Left lobe of liver (tissue), 2 donors: ENCODE measurements at regions not wholly inside any gene's neighbourhood (a gene's known extent, or its start where the extent isn't known, plus 50 kb on each side); places are given as distances from the start of the nearest gene placed in this dataset.

Experiments used
- ATAC-seq: fragments of 200-7000 bp; cut with Tn5 transposase; one replicate; pipeline ENCODE4 v1.9.1; 2020; ENCODE audit warnings: mild to moderate bottlenecking, moderate library complexity
- DNase-seq: peaks from one replicate; pipeline ENCODE4 v3.0.0-alpha.2; 2020; ENCODE audit warnings: low spot score
- donor health status: DM: no; HTN: no; CAD: no; lungs with moderate emphysema.
- donor health status: DM: no; HTN: yes; CAD: no.

DNA sequence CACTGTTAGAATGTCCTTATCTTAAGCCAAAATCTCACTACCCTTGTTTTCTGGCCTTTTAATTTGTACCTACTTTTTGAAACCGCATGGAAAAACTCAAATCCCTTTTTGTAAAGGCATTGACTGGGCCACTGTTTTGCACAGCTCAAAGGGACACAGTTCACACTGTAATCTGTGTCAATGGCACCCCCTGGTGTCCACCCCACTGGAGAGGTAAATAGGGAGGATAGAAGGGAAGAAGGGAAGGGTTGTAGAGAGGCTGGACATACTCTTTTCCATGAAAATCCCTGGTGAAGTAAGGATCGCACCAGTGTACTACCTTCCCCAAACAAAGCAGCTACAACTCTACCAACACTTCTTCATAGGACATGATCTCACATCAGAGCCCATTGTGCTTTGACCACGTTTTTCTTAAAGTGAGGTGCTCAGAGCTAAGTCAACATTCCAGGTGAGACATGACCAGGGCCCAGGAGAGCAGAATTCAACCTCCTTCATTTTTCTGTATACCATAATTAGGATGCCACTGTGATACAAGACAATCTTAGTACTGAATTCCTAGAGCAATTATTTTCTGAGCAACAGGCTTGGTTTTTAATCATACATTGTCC is 92.4 kb upstream of the RMDN2 start:
- peak; percentile 99 for ATAC-seq
- peak; percentile 88 for DNase-seq

DNA sequence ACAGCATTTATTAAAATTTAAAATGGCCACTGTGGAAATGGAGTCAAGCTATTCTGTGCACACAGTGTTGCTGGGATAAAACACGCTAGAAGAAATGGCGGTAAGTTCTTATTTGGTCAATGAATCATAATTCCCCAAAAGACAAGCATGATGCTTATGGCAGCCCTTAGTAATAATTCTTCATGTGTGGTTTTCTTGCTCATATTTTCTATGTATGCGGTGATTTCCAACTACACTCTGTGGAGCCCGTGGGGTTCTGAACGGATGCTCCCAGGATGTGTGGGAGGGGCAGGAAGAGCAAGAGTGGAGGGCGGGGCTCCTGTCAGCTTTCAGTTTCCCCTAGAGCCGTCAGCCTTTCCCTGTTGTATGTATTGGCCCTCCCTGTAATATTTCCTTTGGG is 91.7 kb upstream of the RMDN2 start:
- DNase-seq (no peak), ATAC-seq (peak; percentile 33)

DNA sequence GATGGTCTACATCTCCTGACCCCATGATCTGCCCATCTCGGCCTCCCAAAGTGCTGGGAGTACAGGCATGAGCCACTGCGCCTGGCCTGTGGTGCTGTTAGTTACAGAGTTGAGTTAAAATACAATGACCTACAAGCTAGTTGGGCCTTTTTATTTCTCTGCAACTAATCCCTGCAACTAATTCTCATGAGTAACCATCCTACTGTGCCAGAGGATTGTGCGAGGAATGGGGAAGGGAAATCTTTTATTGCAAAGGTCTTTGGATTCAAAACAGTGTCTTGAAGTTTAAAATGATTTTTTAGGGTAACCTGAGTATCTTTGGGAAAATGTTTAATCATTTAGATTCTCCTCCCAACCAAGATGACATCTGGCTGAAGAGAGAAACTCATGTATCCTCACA is 88.8 kb upstream of the RMDN2 start:
- ATAC-seq (no peak), DNase-seq (no peak)

DNA sequence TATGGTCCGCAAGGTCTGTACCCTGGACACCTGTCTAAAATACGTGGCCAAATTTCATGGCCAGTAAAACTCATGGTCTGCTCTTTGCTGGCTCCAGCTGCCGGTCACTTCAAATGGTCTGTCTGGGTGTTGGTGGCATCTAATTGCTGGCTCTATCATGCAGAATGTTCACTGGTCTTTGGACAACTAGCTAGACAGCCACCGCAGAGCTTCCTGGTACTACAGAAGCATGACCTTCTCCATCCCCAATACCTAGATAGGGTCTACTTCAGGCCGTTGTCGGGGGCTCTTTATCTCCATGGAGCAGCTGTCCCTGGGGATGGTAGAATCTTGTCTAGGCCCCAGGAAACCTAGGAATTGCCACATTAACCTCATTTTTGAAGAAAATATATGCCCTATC is 88.4 kb upstream of the RMDN2 start:
- DNase-seq (no peak), ATAC-seq (no peak)

DNA sequence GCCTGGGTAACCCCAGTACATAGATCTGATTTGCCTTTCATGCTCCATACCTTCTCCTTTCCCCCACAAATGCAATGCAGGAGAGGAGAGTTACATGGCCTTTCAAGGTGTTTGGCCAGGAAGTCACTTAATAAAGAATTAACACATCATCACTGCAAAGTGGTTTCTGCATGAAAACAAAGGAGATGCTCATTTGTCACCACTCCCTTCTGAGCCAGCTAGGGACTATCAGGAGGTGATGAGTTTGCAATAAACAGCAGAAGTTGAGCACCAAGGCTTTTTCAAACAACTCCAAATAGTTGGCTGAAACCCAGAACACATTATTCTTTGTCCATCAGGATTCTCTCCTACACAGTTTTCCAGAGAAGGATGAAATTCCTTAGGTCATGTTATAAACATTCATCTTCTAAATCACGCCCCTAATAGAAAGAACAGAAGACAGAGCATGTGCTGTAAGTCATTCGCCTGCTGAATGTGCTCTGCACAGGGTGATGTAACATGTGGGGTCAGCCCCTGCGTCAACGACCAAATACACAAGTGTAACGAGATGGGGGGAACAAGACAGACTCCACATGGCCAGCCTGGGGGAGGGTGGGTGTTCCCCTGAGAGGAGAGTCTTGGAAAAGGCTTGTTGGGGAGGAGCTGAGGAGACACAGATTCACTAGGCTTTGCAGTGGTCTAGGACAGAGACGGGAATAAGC is 87.3 kb upstream of the RMDN2 start:
- DNase-seq (no peak), ATAC-seq (peak; percentile 46)

DNA sequence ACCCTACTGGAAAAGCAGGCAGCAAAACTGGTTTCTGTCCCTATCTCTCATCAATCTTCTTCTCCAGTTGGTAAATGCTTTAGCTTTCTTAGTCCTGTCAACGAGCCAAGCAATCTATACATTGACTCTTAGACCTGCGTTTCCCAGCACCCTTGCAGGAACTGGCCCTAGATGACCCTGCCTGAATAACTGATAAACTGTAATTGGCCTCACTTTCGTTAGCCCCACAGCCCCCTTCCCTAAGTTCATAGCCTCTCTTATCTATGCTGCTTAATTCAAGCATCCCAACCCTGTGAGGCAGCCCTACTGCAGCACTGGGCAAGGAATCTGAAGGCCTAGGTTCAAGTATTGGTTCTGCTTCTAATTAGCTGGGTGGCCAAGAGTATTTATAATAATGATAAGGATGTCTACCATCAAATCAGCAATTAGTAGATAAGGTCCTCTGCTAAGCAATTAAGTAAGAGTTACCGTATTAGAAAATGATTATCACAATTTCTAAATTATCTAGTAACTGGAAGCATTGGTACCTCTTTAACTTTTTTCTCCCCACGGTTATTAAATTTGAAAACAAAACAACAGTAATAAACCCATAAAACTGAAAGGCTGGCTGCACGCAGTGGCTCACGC is 86.4 kb upstream of the RMDN2 start:
- ATAC-seq, result no peak
- DNase-seq, result no peak

DNA sequence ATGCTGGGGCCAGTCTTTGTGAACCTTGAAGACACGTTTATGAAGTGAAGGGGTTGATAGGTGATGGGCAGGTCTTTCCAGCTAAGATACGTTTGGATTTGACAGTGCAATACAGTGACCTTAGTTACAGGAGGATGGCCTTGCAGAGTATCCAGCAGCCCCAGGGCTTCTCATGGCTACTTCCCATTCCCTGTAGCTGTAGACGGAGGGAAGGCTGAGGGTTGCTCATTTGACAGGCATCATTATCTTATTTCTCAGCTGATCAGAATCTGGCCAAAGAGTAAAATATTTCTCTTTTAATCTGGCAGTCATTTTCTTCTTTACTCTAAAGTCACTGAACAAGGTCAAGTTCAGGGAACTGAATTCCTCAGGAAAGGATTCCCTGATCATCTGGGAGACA is 85.1 kb upstream of the RMDN2 start:
- DNase-seq (no peak), ATAC-seq (no peak)

DNA sequence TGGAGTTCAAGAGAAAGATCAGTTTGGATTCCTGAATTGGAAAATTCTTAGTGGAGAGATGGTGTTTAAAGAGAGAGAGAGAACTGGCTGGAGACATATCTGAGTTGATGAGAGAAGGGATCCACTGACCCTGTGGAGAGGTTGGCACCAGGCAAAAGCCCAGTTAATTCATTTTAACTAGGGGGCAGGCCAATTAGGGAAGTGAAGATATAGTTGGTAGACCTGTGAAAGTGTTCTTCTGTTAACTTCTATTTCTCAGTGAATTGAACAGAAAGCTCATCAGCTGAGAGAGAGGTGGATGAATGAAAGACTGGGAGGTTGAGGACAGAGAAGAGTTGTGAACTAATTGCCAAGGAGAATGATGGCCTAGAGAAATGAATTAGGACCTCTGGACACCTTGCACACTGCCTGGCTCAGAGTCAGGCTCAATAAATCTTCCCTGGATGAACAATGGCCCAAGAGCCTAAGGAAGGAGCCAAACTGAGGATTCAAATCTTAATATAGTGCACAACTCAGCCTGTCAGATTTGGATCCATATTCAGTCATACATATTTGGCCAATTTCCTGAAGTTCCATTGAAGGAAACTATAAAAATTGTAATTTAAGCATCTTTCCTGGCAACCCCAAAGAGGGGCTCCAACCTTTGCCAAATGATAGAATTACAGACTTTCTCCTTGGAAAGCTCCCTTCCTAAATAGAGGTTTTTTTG is 82.2 kb upstream of the RMDN2 start:
- DNase-seq (no peak), ATAC-seq (no peak)

DNA sequence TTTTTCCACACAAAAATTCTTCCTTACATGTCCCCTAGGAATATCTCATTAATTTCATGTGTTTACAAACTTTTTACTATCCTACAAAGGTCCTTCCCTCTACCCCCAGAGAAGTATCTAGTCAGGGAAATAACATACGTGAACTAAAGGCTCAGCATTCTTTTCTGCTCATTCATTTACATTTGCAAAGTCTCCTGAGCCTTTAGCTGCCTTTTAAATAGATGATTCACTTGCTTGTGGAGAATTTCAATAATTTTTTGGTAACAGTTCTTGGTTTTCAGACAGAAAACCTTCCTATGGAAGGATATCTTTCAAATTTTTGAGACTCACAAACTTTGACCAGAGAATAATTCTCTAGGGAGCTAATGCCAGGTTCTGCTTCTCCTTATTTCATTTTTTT is 81.5 kb upstream of the RMDN2 start:
- ATAC-seq (no peak), DNase-seq (no peak)

DNA sequence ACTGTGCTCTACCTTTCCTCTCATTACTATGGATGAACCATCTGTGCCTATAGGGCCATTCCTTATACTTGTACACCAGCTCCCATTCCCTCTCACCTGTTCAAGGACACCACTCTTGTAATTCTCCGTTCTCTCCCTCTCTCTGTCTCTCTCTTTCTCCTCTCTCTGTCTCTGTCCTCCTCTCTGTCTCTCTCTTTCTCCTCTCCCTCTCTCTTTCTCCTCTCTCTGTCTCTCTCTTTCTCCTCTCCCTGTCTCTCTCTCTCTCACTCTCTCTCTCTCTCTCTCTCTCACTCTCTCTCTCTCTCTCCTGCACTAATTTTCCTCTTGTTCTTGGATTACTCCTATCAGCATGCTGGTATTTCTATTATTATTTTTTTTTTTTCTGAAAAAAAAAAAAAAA is 78.9 kb upstream of the RMDN2 start:
- ATAC-seq (no peak), DNase-seq (no peak)

DNA sequence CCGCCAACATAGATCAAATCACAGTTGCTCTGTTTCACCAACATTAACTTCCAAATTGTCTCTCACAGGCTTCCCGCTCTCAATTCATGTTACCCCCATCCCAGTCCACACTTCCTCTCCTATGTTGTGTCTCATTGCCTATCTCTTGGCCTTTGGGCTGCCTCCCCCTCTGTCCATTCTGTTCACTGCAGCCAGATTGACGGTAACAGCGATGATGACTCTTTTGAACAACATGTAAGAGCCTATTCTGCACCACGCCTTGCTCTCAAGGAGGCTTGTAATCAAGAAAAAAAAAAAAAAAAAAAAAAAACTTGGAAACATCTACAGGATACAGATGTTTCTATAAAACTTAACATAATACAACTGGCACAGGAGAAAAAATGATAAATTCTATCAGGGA is 77.3 kb upstream of the RMDN2 start:
- ATAC-seq (no peak), DNase-seq (no peak)

DNA sequence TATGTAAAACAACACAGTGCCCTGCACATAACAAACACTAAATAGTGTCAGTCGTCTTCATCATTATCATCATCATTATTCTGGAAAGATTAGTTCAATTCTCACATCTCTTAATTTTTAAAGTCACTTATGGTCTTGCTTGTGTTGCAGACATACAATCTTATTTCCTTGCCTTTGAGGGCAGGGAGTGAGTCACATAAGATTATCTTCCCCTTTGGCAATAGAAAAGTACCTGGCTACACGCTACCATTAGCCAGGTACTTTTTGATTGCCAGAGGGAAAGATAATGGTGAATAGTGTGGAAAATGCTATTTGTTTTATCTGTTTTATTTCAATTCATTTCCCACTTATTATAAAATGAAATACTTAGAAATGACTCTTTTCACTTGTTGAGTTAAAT is 76.6 kb upstream of the RMDN2 start:
- DNase-seq (no peak), ATAC-seq (no peak)

DNA sequence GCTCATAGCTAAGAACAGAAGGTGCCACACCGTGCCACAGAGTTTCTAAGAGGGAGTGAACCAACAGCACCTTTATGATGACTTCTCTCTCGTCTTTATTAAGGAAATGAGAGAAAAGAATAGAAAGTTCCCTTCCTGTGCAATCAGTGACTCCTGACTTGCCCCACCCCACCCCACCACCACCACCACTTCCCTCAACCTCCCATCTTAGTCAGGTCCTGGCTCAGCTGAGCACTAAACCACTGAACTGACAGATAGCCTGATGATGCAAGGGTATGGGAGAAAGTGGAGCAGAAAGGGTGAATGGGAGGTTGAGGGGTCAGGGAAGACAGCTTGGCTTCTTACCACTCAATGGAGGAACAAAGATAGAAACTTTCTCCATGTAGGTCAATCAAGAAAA is 75.2 kb upstream of the RMDN2 start:
- no peak for ATAC-seq
- DNase-seq, result no peak

DNA sequence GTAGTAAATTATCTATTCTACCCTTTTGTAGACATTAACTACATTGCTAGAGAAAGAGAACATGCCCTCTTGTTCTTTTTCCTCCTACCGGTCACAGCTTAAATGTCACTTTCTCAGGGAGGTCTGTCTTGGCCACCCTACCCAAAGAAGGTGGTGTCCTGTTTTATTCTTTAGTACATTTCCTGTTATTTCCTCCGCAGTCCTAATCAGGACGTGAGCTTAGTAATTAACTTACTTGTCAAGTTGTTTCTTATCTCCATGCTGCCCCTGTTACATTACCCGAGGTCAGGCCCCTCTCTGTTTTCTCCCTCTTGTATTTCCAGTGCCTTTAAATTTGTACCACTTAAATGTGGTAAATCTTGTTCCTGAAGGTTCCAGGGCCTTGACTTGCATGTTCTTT is 73.7 kb upstream of the RMDN2 start:
- ATAC-seq (peak; percentile 34), DNase-seq (no peak)

DNA sequence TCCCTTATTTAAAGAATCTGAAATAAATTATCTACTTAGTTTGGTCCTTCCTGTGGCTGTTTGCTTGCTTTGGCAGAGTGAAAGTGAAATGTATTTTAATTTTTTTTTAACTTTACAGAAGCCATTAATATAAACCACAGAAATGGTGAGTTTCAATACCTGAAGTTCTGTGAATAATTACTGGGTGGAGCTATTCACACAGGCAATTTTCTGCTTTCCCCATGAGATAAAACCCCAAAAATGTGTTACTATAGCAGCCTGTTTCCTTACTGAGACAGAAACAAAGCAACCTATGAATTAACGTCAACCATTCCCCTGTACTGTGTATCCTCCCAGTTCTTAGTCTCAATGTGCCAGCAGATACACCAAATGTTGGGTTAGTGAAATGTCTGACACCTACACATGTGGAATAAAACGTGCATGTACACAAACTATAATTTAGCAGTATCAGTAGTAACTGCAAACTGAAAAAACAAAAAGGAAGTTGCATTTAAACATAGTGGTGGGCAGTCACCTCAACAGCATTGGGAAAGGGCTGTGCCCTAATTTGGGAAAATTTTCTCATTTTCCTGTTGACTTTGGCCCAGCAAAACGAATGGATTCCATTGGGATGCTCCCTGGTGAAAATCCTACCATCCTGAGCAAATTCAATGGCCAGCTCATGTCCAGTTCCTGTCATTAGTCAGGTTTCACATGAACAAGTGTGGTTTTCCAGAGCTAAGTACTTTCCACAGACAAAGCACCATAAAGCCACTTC is 73.1 kb upstream of the RMDN2 start:
- no peak for ATAC-seq
- no peak for DNase-seq

DNA sequence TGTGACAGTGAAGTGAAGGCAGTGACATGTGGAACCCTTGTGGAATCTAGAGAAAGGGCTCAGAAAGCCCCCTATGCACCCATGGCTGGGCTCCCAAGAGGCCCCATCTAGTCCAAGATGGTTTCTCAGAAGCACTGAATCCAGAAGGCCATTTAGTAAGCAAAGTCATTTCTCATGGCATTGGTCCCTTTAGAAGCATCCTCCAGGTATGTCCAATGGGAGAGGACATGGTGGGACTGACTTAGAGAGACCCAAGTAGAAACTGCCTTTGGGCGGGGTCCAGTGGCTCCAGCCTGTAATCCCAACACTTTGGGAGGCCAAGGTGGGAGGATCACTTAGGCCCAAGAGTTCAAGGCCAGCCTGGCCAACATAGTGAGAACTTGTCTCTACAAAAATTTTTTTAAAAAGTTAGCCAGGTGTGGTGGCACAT is 72.5 kb upstream of the RMDN2 start:
- DNase-seq, result no peak
- ATAC-seq, result no peak

DNA sequence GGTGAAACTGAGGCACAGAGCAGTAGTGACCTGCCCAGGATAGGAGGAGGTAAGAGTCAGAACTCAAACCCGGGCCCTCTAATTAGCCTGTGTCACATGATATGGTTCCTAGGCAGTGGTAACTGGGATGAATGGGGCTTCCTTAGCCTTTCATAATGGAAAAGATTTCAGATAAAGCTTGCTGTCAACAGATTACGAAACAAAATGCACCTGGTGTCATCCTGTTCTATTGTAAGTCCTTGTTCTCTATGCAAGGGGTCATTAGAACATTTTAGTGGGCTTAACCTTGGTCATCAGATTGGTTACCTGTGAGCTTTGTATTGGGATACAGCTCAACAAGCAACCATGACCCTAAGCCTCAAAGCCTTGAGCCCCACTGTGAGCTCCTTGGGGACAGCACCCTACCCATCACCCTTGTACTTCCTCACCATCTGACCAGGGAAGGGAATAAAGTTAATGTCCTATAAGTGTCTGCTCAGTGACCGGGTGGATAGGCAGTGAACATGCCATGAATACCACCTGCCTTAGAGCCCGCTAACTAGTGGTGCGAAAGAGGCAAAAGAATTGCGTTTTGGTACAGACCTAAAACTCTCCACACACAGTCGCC is 70.3 kb upstream of the RMDN2 start:
- DNase-seq (no peak), ATAC-seq (no peak)

DNA sequence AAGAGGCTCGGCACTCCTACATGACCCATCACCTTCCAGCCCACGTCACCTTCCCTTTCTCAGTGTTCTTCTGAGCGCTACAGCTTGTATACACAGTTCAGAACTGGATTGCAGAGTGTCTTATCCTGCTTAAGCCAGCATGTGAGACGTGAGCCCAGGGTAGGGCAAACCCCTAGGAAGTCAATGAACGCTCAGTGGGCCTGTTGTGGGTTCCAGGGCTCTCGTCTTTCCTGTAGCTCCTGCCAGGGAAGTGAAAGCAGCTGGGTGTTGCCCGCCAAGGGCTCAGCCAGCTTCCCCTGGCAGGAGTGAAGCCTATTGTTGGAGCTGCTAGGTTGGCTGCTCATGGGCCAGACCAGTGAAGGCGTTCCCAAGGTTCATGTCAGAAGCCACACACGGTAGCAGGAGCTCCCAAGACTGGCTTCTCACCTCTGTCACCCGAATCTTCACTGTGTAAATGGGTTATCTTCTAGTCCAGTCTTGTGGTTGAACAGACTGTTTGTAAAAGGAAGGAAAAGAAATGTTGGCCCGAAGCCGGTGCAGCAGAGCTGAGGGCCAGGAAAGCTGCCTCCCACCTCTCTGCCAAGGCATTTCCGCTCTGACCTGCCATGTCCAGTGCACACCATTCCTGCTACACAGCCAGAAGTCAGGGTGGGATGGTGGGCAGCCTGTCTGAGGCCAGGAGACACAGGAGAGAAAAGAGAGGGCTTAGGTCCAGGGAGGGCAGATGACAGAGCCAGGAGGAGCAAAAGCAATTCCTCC is 69.6 kb upstream of the RMDN2 start:
- DNase-seq (no peak), ATAC-seq (peak; percentile 59)

DNA sequence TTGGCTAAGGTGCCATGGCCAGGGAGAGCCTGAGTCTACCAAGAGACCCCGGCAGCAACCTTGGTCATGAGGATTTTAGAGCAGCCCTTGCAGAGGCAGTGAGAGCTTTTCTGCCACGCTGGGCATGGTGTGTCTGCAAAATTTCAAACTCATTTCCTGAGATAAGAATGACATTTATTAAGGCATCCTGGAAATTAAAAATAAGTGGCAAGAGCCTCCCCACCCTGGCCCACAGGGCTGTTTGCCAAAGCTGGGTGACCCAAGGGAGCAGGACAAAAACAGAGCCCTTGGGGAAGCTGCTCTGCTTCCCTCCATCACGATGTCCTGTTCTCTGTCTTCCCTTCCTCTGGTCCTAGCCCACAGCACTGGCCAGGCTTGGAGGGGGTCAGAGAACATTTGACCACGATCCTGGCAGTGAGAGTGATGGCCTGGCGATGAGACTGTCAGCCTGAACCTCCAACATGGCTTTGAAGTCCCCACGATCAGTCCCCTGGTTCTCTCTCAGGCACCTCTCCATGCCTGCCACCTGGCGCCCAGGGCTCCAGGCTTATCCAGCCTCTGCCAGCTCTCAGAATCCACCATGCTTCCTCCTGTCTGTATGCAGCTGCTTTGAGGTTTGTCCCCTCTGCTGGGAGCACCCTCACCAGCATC is 68.9 kb upstream of the RMDN2 start:
- ATAC-seq, result peak; percentile 50
- DNase-seq, result no peak
